C4-2B (cell line): ENCODE measurements at regions not wholly inside any gene's neighbourhood (a gene's known extent, or its start where the extent isn't known, plus 50 kb on each side); places are given as distances from the start of the nearest gene placed in this dataset.

Source experiments
- CTCF ChIP-seq: fragments of 450-650 bp; conservative IDR thresholded peaks from 2 replicates; pipeline ENCODE4 v1.5.1; 2017; ENCODE audit warnings: mild to moderate bottlenecking
- ZFX ChIP-seq: fragments of 450-650 bp; IDR thresholded peaks from 2 replicates; pipeline ENCODE4 v1.6.1; 2017

GRCh38 chr4:189202869-189203271 lies 737.8 kb upstream of the FRG1 start:
- TF ChIP-seq CTCF, result no peak
- TF ChIP-seq ZFX, result no peak
